Keratinocyte (primary cell): ENCODE measurements at regions not wholly inside any gene's neighbourhood (a gene's known extent, or its start where the extent isn't known, plus 50 kb on each side); places are given as distances from the start of the nearest gene placed in this dataset.

Source experiments
- CTCF ChIP-seq, 3 experiments: IDR thresholded peaks in 1 of 3; conservative IDR thresholded peaks in 1 of 3; optimal IDR thresholded peaks in 1 of 3; 2 replicates in 2 of 3; 3 replicates in 1 of 3; pipeline versions ENCODE3 to v1.5.1; 2011; ENCODE audit warnings: low read length in 3 of 3, mild to moderate bottlenecking in 3 of 3, moderate library complexity in 2 of 3, control low read depth in 1 of 3, inconsistent platforms in 1 of 3; ENCODE audit not compliant: insufficient read depth in 2 of 3; ENCODE audit errors: extremely low read depth in 1 of 3
- EZH2 ChIP-seq: IDR thresholded peaks from one replicate; pipeline ENCODE4 v1.6.1; 2012; ENCODE audit warnings: inconsistent platforms, mild to moderate bottlenecking, low read length, moderate library complexity

DNA sequence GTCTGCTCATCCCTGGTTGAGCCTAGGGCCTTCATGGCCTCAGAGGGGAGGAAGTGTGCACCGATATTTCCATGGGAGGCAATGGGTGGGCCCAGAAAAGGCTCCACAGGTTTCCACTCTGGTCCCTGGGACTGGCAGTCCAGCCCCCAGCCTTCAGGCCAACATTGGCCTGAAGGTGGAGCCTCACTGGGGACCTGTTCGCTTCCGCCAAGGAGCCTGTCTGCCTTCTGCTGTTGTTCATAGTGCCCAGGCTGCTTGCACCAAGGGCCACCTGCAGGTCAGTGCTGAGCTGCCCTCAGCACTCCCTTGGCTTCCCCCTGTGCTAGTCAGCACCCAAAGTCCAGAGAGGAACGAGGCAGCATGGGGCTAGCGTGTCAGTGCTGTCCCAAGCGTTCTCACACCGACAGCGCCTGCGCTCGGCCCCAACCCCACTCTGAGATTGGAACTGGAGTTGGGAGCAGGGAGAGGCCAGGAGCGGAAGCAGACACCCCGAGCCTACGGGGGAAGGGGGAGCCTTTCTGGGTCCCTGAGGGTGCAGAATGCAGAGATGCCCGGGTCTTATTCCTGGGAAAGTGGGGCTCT is 720.7 kb downstream of the PCDH18 start:
- TF ChIP-seq CTCF (optimal IDR thresholded peaks at IDR 0.05 in 1 of 3, IDR thresholded peaks at IDR 0.05 in 1 of 3, conservative IDR thresholded peaks at IDR 0.05 in 1 of 3; ENCODE audit: extremely low read depth in 1 of 3, insufficient read depth in 2 of 3, low read length in 3 of 3) (no peak), EZH2 (no peak)
